Panc1 (cell line): ENCODE measurements at regions not wholly inside any gene's neighbourhood (a gene's known extent, or its start where the extent isn't known, plus 50 kb on each side); places are given as distances from the start of the nearest gene placed in this dataset.

Experiments
- ATAC-seq: fragments of 200-7000 bp; cut with Tn5 transposase; 2 replicates; pipeline ENCODE4 v1.9.1; 2020; ENCODE audit warnings: mild to moderate bottlenecking, moderate library complexity
- BruUV-seq: library from RNA; stranded (reverse); fragments of 400-500 nt; replicated peaks from 2 replicates; lab custom pipeline; 2021; lab: Mats Ljungman, UMichigan
- CTCF ChIA-PET: fragments of 300-600 bp; sonication (Branson Sonifier 250); formaldehyde crosslinking; loops from one replicate; lab custom pipeline; 2022; ENCODE audit warnings: antibody characterized with exemption; lab: Charles Lee
- POLR2A ChIA-PET: fragments of 300-600 bp; sonication (Branson Sonifier 250); formaldehyde crosslinking; loops from one replicate; lab custom pipeline; 2022; ENCODE audit warnings: antibody characterized with exemption; lab: Charles Lee
- DNase-seq: peaks from one replicate; pipeline ENCODE4 v3.0.0-alpha.2; 2010; ENCODE audit warnings: low read depth, low spot score
- H3K27ac ChIP-seq: 2 replicates; pipeline ENCODE4 v1.5.1; 2011; ENCODE audit warnings: mild to moderate bottlenecking, low read length, inconsistent platforms
- H3K27me3 ChIP-seq: fragments of 200-500 bp; sonication (Bioruptor generic); 2 replicates; pipeline ENCODE4 v1.6.0; 2014; ENCODE audit warnings: low read length, inconsistent platforms; ENCODE audit not compliant: control insufficient read depth, insufficient read depth
- H3K36me3 ChIP-seq: fragments of 200-500 bp; sonication (Bioruptor generic); 2 replicates; pipeline ENCODE4 v1.5.1; 2014; ENCODE audit warnings: inconsistent platforms, mild to moderate bottlenecking, low read length, moderate library complexity; ENCODE audit not compliant: control insufficient read depth, insufficient read depth
- H3K4me1 ChIP-seq: 2 replicates; pipeline ENCODE4 v1.5.1; 2011; ENCODE audit warnings: inconsistent platforms, mild to moderate bottlenecking, low read length, moderate library complexity; ENCODE audit not compliant: control insufficient read depth, insufficient read depth
- H3K4me3 ChIP-seq, 2 experiments: 2 replicates each; pipeline ENCODE4 v1.5.1; 2011 to 2012; ENCODE audit warnings: low read depth in 2 of 2, low read length in 2 of 2, mild to moderate bottlenecking in 2 of 2, inconsistent platforms in 1 of 2, moderate library complexity in 1 of 2
- H3K9me3 ChIP-seq: fragments of 200-500 bp; sonication (Bioruptor generic); 2 replicates; pipeline ENCODE4 v1.5.1; 2014; ENCODE audit warnings: low read depth, mild to moderate bottlenecking, inconsistent platforms, low read length, moderate library complexity; ENCODE audit not compliant: control insufficient read depth, insufficient read depth
- CTCF ChIP-seq: fragments of 450-650 bp; IDR thresholded peaks from 2 replicates; pipeline ENCODE4 v1.5.1; 2017; ENCODE audit warnings: mild to moderate bottlenecking
- POLR2AphosphoS5 ChIP-seq: IDR thresholded peaks from 2 replicates; pipeline ENCODE4 v1.6.1; 2012; ENCODE audit warnings: mild to moderate bottlenecking, low read depth, low read length, moderate library complexity
- REST ChIP-seq, 2 experiments: IDR thresholded peaks; 2 replicates each; pipeline ENCODE4 v1.6.1; 2011 to 2012; ENCODE audit warnings: low read depth in 2 of 2, control low read depth in 1 of 2, low read length in 1 of 2, mild to moderate bottlenecking in 1 of 2, moderate library complexity in 1 of 2; ENCODE audit not compliant: insufficient read depth in 1 of 2
- SIN3A ChIP-seq: IDR thresholded peaks from 2 replicates; pipeline ENCODE4 v1.6.1; 2012; ENCODE audit warnings: low read depth, mild to moderate bottlenecking, low read length, moderate library complexity, borderline replicate concordance; ENCODE audit not compliant: insufficient read depth
- TCF7L2 ChIP-seq: IDR thresholded peaks from 2 replicates; pipeline ENCODE4 v1.6.1; 2011; ENCODE audit warnings: mild to moderate bottlenecking, low read depth, low read length, inconsistent platforms
- in situ Hi-C: cut with HindIII; loops from 2 replicates; pipeline ENCODE4 v1.10.0; 2016; ENCODE audit warnings: low sequenced_read_pairs, low pct_unique_long_range_greater_than_20kb
- intact Hi-C: fragments of 100-400 bp; cut with micrococcal nuclease; formaldehyde crosslinking; loops from one replicate; pipeline ENCODE4 v1.10.0; 2022; ENCODE audit not compliant: unreplicated experiment

- ATAC-seq (no peak), DNase-seq (no peak)
- Histone ChIP-seq H3K27ac (no peak overlapping the region), H3K4me1 (no peaks in the 10 kb centered on the region), H3K27me3 (peaks cover 3% of the 10 kb centered on the region; the same call in 1 of the 2 replicates), H3K9me3 (no peaks in the 10 kb centered on the region), H3K4me3 (no peak overlapping the region), H3K36me3 (no peaks in the 10 kb centered on the region)
- ChIA-PET CTCF (no interaction called here), POLR2A (no interaction called here)
- no peak for TF ChIP-seq SIN3A
- TF ChIP-seq POLR2AphosphoS5, result no peak
- TF ChIP-seq TCF7L2, result no peak
- TF ChIP-seq CTCF, result no peak
- no peak for TF ChIP-seq REST (IDR thresholded peaks at IDR 0.05; ENCODE audit: insufficient read depth in 1 of 2, low read depth in 2 of 2, low read length in 1 of 2)
- intact Hi-C loops (no loop called here), in situ Hi-C loops (no loop called here)
- no TSS peak for BruUV-seq
These were observed 51.4 kb upstream of the DAB2 start for GRCh38 chr5:39475881-39476842.

GRCh38 chr5:39475159-39475571 lies 50.4 kb upstream of the DAB2 start:
- no TSS peak for BruUV-seq
- POLR2A ChIA-PET, result no interaction called here

More at GRCh38 chr5:39475159-39475571, 50.4 kb upstream of the DAB2 start:
- ATAC-seq, result no peak
- in situ Hi-C loops, result no loop called here
- Histone ChIP-seq H3K4me1 (no peaks in the 10 kb centered on the region), H3K27ac (no peak overlapping the region), H3K27me3 (peaks cover 3% of the 10 kb centered on the region; the same call in 1 of the 2 replicates), H3K9me3 (no peaks in the 10 kb centered on the region), H3K36me3 (no peaks in the 10 kb centered on the region), H3K4me3 (no peak overlapping the region)
- TF ChIP-seq TCF7L2, result no peak
- TF ChIP-seq REST (IDR thresholded peaks at IDR 0.05; ENCODE audit: insufficient read depth in 1 of 2, low read depth in 2 of 2, low read length in 1 of 2), result no peak
- TF ChIP-seq POLR2AphosphoS5, result no peak
- TF ChIP-seq CTCF, result no peak
- TF ChIP-seq SIN3A, result no peak
- CTCF ChIA-PET, result no interaction called here
- DNase-seq, result no peak
- intact Hi-C loops, result no loop called here
